Left kidney (tissue), 1 donor: ENCODE measurements at regions not wholly inside any gene's neighbourhood (a gene's known extent, or its start where the extent isn't known, plus 50 kb on each side); places are given as distances from the start of the nearest gene placed in this dataset.

Experiments used
- DNase-seq: peaks from one replicate; pipeline ENCODE4 v3.0.0-alpha.2; 2013

- DNase-seq = no peak
Observed at GRCh38 chr9:79152306-79152705, 419.5 kb upstream of the TLE4 start.

- DNase-seq = no peak
Observed at GRCh38 chr9:79154806-79155205, 417.0 kb upstream of the TLE4 start.

- DNase-seq = no peak
Observed at GRCh38 chr9:79155308-79155707, 416.5 kb upstream of the TLE4 start.

DNA sequence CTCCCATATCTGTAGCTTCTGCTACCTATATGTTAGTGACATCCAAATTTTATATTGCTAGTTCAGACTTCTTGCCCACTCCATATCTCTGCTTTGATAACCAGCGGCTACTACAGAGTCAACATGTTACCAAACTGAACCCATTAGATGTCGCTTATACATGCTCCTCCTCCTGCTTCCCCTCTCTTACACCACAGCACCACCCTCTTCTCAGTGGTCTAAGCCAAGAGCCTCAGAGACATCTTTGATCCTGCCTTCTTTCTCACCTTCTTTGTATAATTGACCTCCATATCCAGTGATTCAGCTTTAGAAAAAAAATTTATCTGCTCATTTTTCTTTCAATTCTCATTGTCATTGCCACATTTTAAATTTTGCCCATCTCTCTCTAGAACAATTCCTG is 408.2 kb upstream of the TLE4 start:
- DNase-seq = no peak

DNA sequence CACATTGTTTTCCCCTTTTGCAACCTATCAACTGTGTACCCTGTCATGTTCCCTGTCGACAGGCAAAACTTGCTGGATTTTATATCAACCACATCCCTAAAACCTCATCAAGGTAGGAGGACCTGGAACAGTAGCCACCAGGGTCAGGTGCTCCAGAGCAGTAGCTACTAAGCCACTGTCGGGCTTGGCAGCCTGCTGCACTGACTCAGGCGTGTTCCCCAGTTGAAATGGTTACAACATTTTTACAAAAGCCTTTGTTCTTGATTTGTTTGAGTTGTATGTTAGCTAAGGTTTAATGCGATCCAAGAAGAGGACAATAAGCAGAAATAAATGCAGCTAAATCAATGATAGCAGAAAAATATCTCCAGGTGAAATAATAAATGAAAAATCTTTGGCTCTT is 407.4 kb upstream of the TLE4 start:
- DNase-seq = no peak

GRCh38 chr9:79165020-79165780 is 406.6 kb upstream of the TLE4 start:
- no peak for DNase-seq

DNA sequence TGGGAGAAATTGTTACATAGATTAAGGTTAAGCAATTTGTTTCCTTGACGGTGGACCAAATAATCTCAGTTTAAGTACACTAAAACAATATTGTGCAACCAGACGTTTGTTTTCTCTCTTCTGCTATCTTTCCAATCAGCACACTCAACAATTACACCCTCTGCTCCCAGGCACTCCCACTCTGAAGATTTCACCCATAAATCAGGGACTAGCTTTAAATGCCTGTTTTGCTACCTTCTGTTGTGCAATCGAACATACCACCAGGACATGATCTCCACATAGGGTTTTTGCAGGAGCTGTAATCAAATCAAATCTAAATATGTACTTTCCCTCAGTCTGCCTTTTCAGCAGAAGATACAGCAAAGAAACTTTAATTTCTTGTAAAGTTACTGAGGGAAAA is 405.8 kb upstream of the TLE4 start:
- no peak for DNase-seq

DNA sequence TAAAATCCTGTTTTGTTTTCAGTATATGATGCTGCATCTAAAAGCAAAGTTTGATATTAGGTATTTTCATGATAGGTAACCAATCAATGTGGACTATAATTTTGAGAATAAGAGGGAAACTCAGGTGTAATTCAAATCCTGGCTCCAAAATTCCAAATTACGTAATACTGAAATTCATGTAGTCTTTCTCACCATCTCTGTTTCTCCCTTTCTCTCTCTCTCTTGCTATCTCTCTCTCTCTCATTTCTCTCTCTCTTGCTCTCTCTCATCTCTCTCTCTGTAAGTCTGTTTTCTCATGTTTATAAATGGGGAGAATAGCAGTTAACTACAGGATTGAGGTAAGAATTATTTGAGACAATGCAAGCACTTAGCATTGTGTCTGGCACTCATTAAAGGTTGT is 401.1 kb upstream of the TLE4 start:
- no peak for DNase-seq

DNA sequence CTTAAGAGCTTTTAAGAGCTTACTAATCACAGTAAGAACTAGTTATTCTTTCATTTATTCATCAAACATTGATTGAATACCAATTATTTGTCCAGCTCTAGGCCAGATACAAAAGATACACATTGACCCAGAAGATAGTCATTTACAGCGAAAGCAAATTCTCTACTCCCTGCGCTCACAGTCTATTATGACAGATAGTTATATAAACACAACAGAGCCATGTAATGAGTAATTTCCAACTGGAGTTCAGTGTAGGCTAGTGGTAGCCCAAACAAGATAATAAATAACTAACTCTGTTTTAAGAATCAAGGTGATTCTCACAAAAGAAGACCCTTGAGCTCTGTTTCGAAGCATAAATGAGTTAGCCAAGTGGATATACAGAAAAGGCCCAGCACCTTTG is 397.8 kb upstream of the TLE4 start:
- no peak for DNase-seq

DNA sequence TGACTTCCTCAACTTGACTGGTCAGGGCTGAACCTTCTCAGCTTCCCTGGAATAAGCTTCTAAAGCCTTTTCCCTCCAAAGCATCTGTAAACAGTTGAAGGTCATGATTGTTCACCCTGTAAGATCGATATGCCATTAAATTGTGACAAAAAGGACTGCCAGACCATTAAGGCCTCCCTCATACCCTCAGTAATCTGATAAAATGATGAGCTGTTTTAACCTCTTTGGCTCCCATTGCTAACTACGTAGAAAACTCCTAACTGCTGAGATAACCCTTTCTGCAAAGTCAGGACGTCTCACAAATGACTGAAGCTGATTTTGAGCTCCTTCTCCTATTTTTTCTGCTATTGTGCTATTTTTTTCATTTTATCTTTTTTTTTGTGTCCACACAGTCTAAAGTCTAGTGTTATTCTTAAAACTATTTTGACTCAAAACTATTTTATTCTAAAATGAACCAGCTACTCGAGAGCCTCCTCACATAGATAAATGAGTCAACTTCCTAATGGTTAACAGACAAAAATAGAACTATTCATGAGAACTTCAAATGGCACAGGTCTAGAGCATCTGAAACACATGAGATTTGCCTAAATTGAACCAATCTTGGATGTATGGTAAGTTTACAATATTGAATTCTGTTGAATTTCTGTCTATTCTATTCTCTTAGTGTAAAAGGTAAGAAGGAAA is 395.6 kb upstream of the TLE4 start:
- no peak for DNase-seq

DNA sequence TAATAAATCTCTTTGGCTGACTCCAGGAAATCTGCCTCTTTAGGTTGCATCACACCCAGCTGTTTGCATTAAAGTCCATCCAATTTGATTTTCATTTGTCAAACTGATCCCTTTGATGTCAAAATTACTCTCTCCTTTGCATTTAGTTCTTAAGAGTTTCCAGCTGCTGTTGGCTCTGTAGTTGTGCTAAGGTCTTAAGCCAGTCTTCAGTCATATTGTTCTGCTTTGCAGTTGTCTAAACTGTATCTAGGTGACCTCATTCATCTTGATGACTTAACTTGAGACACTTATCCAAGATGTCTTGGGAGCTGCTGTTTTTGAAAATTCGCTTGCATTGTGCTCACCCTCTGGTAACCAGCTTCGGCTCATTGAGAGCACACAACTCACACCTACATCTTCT is 386.9 kb upstream of the TLE4 start:
- DNase-seq = no peak

- DNase-seq = no peak
Observed at GRCh38 chr9:79185866-79186265, 385.9 kb upstream of the TLE4 start.

DNA sequence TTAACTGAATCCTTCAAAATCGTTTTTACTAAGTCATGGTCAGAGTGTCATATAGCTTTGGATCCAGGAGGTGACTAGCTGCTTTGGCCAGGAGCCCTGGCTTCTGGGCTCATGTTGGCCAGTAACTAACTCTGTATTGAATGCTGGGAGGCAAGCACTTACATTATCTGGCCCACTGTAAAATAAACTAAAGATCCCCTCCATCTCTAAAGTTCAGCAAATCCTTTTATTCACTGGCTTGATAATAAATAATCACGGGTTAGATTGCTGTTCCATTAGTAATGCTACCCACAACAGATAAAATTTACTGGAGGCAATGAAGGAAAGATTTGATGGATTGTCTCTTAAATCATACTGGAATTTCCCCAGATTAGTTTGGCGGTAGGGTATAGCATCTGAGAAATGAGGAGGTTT is 382.2 kb upstream of the TLE4 start:
- no peak for DNase-seq

DNA sequence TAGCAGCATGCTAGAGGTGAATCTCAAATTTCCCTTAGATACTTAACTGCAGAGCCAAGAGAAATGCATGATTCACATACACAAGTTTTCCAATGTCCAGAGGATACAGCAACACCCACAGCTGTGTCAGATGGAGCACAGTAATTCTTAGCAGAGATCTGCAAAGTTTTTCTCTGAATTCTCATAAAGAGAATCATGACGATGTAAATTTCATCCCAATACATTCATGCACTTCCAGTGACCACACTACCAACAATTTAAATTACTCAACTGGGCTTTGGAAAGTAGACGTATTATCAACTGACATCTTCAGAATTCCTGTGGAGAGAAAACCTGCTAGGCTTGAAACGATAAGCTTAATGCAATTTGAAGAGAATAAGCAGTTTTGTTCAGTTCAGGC is 378.8 kb upstream of the TLE4 start:
- no peak for DNase-seq

DNA sequence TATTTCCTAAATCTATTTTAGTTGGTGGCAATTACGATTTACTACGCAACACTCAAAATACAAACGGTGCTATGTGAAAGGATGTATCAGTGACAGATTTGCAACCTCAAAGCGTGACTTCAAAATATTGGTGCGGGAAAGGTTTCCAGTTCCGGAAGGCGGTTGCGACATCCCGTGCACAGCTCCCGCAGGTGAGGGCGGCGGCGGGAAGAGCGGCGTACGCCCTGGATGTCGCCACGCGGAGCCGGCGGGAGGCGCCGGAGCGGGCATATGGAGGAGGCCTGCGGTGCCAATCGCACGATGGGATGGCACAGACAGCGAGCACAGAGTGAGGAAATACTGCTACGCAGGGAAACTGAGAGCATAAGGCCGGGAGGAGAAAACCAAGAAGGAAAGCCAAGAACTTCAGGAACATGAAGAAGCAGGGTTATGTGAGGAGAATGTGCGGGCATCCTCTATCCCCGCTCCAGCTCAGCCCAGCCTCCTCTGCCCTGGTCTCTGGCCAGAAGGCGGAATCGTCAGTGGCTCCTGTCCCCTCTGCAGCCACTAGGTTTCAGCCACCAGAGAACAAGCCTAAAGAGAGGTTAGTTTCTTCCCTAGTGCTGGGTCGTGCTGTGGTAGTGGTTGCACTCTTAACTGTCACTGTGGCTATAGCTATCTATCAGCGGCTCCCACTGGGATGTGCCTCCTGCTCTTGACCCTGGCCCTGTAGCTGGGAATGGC is 378.1 kb upstream of the TLE4 start:
- no peak for DNase-seq

GRCh38 chr9:79195879-79196278 is 375.9 kb upstream of the TLE4 start:
- DNase-seq = no peak

DNA sequence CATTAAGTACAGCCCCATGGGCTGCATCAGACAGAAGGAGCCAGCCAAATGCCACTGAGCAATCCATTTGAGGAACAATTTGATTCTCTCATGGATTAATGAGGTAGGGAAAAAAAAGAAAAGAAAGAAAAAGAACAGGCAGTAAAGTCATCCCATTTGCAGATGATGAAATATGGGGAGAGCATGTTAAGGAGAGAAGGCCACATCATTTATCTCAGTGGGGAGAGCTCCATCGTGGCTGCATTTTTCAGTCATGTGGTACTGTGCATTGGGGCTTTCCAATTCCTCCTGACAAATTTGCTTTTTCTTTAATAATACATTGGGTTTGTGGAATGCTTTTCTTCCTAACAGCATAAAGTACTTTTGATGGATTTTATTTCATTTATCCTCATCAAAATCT is 375.2 kb upstream of the TLE4 start:
- no peak for DNase-seq

- DNase-seq = no peak
Observed at GRCh38 chr9:79200336-79200735, 371.4 kb upstream of the TLE4 start.

GRCh38 chr9:79201636-79202035 is 370.1 kb upstream of the TLE4 start:
- no peak for DNase-seq

GRCh38 chr9:79208791-79209396 is 362.9 kb upstream of the TLE4 start:
- no peak for DNase-seq

- no peak for DNase-seq
Observed at GRCh38 chr9:79210541-79211243, 361.1 kb upstream of the TLE4 start.

DNA sequence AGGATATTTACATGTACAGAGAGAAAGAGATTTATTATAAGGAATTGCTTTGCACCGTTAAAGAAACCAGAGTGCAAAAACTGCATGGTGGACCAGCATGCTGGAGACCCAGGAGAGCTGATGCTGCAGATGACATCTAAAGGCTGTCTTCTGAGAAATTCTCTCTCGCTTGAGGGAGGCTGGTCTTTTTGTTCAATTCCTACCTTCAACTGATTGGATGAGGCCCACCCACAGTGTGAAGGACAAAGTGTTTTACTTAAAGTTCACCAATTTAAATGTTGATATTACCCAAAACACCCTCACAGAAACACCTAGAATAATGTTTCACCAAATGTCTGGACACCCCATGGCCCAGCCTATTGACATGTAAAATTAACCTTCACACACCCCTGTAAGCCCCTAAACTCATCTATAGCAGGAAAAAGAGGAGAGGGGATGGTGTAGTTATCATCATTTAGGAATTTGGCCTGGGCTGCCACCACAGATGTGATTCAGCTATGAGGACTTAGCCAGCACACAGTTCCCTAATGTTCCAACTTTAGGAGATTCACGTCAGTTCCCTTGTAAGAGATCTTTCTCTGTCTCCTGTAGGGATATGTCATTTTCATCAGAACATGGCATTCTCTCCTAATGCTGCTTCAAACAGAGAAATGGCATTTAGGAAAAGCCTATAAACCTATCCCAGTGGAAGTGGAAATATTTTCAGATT is 358.2 kb upstream of the TLE4 start:
- no peak for DNase-seq
